ENCODE measurements at regions not wholly inside any gene's neighbourhood (a gene's known extent, or its start where the extent isn't known, plus 50 kb on each side); places are given as distances from the start of the nearest gene placed in this dataset.
"Not testable (repeated sequence)": the region's sequence is repeated elsewhere in the genome, so short reads cannot be mapped to it uniquely, and the experiment has no call there.

GRCh38 chr4:189650436-189650835 is 290.2 kb upstream of the FRG1 start:
- not testable (repeated sequence) for TF ChIP-seq POLR2A (IDR thresholded peaks at IDR 0.05; ENCODE audit: low read depth, low read length); POLR2AphosphoS5 (IDR thresholded peaks at IDR 0.05; ENCODE audit: low read depth, low read length); TAF1 (IDR thresholded peaks at IDR 0.05; ENCODE audit: borderline replicate concordance, low read depth, low read length)

Data from GM12892 (cell line).